ENCODE measurements at regions not wholly inside any gene's neighbourhood (a gene's known extent, or its start where the extent isn't known, plus 50 kb on each side); places are given as distances from the start of the nearest gene placed in this dataset.

GRCh38 chrX:120791013-120791643 is 84.5 kb downstream of the CT47B1 start:
- no peak for TF ChIP-seq REST (IDR thresholded peaks at IDR 0.05; ENCODE audit: low read depth)
- TF ChIP-seq RAD21 (IDR thresholded peaks at IDR 0.05; ENCODE audit: low read depth), result no peak
- TF ChIP-seq CTCF (IDR thresholded peaks at IDR 0.05 in 2 of 3, conservative IDR thresholded peaks at IDR 0.05 in 1 of 3; ENCODE audit: borderline replicate concordance in 1 of 3, insufficient read depth in 1 of 3, low read depth in 2 of 3, low read length in 2 of 3), result no peak
- no peak for TF ChIP-seq SP1 (IDR thresholded peaks at IDR 0.05; ENCODE audit: low read depth)

Measured in HCT116 (cell line).